AG09319 (cell line): ENCODE measurements at regions not wholly inside any gene's neighbourhood (a gene's known extent, or its start where the extent isn't known, plus 50 kb on each side); places are given as distances from the start of the nearest gene placed in this dataset.

Experiments
- DNase-seq: peaks from one replicate; pipeline ENCODE4 v3.0.0-alpha.2; 2010; ENCODE audit warnings: low read depth; ENCODE audit errors: extremely low read depth
- TF ChIP-seq, protein P1 (sequence below): IDR thresholded peaks from 2 replicates; pipeline ENCODE4 v1.5.1; 2011; ENCODE audit warnings: low read depth, mild to moderate bottlenecking, inconsistent platforms, low read length, moderate library complexity

DNA sequence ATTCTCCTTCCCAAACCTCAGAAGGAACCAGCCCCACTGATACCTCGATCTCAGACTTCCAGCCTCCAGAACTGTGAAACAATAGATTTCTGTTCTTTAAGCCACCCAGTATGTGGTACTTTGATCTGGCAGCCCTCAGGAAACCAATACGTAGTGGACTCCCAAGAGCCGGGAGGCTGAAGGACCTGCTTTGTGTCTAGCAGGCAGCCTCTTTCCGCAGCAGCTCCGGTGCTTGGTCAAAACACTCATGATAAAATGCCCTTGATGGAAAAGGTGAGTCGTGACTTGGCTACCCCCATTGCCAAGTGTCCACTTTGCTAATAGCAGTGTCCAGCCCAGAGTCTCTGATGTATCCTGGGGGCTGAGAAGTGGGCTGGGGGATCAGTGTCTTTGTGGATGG lies 158.8 kb upstream of the TMTC4 start:
- TF ChIP-seq, protein P1, sequence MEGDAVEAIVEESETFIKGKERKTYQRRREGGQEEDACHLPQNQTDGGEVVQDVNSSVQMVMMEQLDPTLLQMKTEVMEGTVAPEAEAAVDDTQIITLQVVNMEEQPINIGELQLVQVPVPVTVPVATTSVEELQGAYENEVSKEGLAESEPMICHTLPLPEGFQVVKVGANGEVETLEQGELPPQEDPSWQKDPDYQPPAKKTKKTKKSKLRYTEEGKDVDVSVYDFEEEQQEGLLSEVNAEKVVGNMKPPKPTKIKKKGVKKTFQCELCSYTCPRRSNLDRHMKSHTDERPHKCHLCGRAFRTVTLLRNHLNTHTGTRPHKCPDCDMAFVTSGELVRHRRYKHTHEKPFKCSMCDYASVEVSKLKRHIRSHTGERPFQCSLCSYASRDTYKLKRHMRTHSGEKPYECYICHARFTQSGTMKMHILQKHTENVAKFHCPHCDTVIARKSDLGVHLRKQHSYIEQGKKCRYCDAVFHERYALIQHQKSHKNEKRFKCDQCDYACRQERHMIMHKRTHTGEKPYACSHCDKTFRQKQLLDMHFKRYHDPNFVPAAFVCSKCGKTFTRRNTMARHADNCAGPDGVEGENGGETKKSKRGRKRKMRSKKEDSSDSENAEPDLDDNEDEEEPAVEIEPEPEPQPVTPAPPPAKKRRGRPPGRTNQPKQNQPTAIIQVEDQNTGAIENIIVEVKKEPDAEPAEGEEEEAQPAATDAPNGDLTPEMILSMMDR: no peak

DNA sequence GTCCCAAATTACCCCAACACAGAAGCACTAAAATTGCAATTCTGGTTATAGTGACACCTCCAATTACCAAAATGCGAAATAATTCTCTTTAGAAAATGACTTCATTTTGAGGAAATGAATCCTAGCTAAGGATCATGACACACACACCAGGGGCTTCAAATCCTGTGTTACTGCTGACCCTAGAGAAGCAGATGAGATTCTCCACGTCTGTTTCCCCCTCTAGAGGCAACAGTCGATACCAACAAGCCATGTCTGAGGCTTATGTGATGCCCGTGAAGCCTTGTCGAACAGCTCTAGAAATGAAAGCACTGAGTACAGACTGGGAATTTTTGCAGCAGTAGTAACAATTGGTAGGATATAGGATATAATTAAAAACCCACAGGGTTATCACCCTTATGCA lies 153.6 kb upstream of the TMTC4 start:
- no peak for DNase-seq
- TF ChIP-seq, protein P1: no peak

More for the DNA sequence above, 158.8 kb upstream of the TMTC4 start:
- DNase-seq: no peak

DNA sequence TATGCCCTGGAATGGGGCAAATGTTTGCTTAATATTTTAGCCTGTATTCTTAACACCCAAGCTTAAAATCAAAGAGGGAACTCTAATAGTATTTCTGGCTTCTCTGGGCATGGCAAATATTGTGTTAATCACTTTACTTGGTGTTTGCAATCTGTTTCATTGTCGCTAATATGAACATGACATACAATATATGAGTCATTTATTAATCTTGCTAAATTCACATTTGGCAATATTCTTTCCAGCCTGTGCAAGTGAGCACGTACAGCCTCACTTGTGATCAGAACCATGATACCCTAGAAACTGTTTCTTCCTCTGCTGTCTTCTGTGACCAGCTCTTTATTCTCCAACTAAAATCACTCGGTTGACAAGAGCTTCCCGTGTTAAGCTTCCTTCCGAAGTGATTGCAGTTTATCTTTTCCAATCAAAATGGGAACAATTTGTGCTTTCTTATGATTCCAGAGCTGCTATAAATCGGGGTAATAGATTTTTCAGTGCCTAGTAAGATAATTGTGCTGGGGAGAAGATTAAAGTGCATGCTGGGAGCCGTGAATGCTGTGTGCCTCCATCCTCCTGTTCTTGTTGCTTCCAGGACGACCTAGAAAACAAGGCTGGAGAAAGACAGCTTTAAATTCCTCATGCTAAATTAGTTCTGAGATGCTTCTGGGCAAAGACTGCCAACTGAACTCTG lies 153.0 kb upstream of the TMTC4 start:
- DNase-seq: no peak
- TF ChIP-seq, protein P1: no peak

DNA sequence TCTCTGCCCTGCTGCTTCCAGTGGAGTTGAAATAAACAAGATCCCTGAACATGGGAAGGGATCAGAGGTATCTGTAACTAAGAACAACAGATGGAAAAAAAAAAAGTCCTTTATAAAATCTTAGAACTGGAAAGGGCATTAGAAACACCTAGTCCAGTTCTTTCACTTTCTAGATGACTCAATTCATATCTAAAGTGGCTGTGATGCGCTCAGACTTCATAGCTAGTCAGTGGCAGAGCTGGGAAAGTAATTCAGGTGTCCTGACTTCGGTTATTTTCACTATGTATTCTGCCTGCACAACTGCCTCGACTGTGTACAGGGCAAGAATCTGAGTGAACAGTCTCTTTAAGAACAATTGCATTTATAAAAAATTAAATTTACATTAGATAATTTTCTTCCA lies 151.8 kb upstream of the TMTC4 start:
- TF ChIP-seq, protein P1: no peak
- DNase-seq: no peak

DNA sequence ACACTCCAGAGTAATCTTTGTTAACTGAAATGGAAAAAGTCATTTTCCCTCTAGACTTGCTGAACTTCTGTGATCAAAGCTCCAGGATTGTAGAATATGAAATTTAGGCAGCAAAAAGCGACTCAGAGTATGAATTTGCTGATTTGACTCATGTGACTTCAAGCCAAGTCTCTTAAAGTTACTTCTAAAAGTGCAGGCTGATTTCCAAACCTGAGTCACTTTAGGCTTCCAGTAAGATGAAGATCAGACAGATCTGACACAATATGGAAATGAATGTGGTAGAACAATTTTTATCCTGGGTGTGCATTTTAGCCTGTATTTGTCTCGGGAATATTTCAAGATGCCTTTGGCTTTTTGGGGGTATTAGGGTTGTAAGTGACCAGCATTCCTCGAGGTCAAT lies 151.0 kb upstream of the TMTC4 start:
- TF ChIP-seq, protein P1: no peak
- no peak for DNase-seq

DNA sequence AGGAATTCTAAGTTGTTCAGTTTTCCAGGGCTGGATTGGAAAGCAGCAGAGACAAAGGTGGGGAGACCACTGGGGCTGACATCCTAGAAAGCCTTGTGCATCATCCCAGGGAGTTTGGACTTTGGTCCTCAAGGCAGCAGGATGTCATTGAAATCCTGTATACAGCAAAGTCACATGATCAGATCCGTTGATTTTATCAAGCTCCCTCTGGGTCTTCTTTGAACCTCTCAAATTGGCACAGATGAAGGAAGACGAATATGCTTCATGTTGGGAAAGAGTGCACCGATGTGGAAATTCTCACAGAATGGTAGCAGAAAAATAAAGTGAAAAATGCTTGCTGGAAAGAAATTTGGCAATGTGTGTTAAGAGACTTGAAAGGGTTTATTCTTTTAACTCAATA lies 149.8 kb upstream of the TMTC4 start:
- no peak for DNase-seq
- TF ChIP-seq, protein P1: no peak

DNA sequence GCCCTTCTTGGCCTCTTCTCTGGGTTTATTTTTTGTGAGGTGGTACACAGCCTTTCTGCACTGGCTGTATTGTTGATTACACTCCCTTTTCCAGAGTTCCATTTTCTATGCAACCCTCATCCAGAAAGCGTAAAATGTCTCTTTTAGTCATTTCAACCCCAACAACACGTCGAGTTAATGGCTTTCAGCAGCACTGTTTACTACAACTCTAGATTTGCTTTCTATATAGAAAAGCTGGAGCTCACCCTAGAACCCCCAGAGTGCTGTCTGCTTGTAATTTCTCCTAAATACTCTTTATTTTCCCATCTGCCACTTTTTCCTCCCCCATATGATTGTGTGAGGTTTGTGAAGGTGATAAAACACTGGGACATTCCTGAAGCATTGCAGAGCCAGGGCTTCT lies 148.9 kb upstream of the TMTC4 start:
- DNase-seq: no peak
- TF ChIP-seq, protein P1: no peak
